LoVo (cell line): ENCODE measurements at regions not wholly inside any gene's neighbourhood (a gene's known extent, or its start where the extent isn't known, plus 50 kb on each side); places are given as distances from the start of the nearest gene placed in this dataset.

Experiments used
- DNase-seq: peaks from one replicate; pipeline ENCODE4 v3.0.0-alpha.2; 2016; ENCODE audit warnings: low spot score

- DNase-seq: no peak
Measured at GRCh38 chr22:49604732-49605302, 222.9 kb downstream of the BRD1 start.

- DNase-seq: no peak
Measured at GRCh38 chr22:49603016-49603415, 224.7 kb downstream of the BRD1 start.

GRCh38 chr22:49602481-49602880 is 225.2 kb downstream of the BRD1 start:
- no peak for DNase-seq

GRCh38 chr22:49601614-49602321 is 225.9 kb downstream of the BRD1 start:
- no peak for DNase-seq

GRCh38 chr22:49600891-49601431 is 226.7 kb downstream of the BRD1 start:
- DNase-seq: no peak

- no peak for DNase-seq
Measured at GRCh38 chr22:49600468-49600867, 227.2 kb downstream of the BRD1 start.

- no peak for DNase-seq
Measured at GRCh38 chr22:49599691-49600455, 227.8 kb downstream of the BRD1 start.

GRCh38 chr22:49599039-49599438 is 228.6 kb downstream of the BRD1 start:
- no peak for DNase-seq

GRCh38 chr22:49598338-49598737 is 229.3 kb downstream of the BRD1 start:
- no peak for DNase-seq

- no peak for DNase-seq
Measured at GRCh38 chr22:49597428-49598039, 230.1 kb downstream of the BRD1 start.

- DNase-seq: no peak
Measured at GRCh38 chr22:49595465-49596078, 232.1 kb downstream of the BRD1 start.

- no peak for DNase-seq
Measured at GRCh38 chr22:49594078-49594477, 233.6 kb downstream of the BRD1 start.

- DNase-seq: no peak
Measured at GRCh38 chr22:49593509-49593908, 234.2 kb downstream of the BRD1 start.

GRCh38 chr22:49592780-49593501 is 234.7 kb downstream of the BRD1 start:
- DNase-seq: no peak

- DNase-seq: no peak
Measured at GRCh38 chr22:49590851-49591445, 236.7 kb downstream of the BRD1 start.

GRCh38 chr22:49590381-49590780 is 237.3 kb downstream of the BRD1 start:
- DNase-seq: no peak

- no peak for DNase-seq
Measured at GRCh38 chr22:49589811-49590210, 237.9 kb downstream of the BRD1 start.

GRCh38 chr22:49589301-49589700 is 238.4 kb downstream of the BRD1 start:
- DNase-seq: no peak

- DNase-seq: no peak
Measured at GRCh38 chr22:49588739-49589138, 238.9 kb downstream of the BRD1 start.

- DNase-seq: no peak
Measured at GRCh38 chr22:49587987-49588386, 239.7 kb downstream of the BRD1 start.

GRCh38 chr22:49587421-49587820 is 240.3 kb downstream of the BRD1 start:
- no peak for DNase-seq
